Epithelial cell of proximal tubule (primary cell): ENCODE measurements at regions not wholly inside any gene's neighbourhood (a gene's known extent, or its start where the extent isn't known, plus 50 kb on each side); places are given as distances from the start of the nearest gene placed in this dataset.

Source experiments
- DNase-seq: peaks from one replicate; pipeline ENCODE4 v3.0.0-alpha.2; 2011; ENCODE audit warnings: low read depth
- H3K4me3 ChIP-seq: 2 replicates; pipeline ENCODE4 v1.5.1; 2011; ENCODE audit warnings: low read depth, mild to moderate bottlenecking, low read length
- CTCF ChIP-seq: conservative IDR thresholded peaks from 2 replicates; pipeline ENCODE4 v1.5.1; 2012; ENCODE audit warnings: low read depth, mild to moderate bottlenecking, low read length

DNA sequence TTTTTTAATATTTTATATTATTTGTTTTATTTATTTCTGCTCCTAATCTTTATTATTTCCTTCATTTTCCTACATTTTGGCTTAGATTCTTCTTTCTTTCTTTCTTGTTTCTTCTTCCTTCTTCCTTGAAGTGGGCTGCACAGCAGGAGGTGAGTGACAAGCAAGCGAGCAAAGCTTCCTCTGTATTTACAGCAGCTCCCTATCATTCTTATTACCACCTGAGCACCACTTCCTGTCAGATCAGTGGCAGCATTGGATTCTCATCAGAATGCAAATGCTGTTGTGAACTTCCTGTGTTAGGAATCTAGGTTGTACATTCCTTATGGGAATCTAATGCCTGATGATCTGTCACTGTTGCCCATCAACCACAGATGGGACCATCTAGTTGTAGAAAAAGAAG is 784.9 kb upstream of the LUZP2 start:
- no peak overlapping the region for H3K4me3 ChIP-seq
- no peak for TF ChIP-seq CTCF
- no peak for DNase-seq

DNA sequence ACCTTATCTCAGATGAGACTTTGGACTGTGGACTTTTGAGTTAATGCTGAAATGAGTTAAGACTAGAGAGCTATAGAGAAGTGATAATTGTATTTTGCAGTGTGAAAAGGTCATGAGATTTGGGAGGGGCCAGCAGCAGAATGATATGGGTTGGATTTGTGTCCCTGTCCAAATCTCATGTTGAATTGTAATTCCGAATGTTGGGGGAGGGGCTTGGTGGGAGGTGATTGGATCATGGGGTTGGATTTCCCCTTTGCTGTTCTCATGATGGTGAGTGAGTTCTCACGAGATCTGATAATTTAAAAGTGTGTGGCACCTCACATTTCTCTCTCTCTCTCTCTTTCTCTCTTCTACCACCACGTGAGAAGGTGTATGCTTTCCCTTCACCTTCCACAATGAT is 777.8 kb upstream of the LUZP2 start:
- TF ChIP-seq CTCF, result no peak
- H3K4me3 ChIP-seq, result no peak overlapping the region
- DNase-seq, result no peak

DNA sequence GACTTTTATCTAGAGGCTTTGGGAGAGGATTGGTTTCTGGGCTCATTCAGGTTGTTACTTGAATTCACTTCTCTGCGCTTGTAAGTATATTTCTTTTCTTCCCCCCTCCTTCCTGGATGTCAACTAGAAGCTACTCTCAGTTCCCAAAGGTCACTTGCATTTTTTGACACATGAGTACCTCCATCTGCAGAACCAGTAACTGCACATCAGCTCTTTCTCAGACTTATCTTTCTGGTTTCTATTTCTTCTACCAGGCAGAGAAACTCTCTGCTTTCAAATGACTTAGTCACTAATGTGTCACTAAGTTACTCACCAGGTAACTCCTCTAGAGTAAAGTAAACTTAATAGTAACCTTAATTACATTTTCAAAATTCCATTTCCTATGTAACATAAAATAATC is 773.0 kb upstream of the LUZP2 start:
- no peak for DNase-seq

GRCh38 chr11:23725752-23726151 is 771.1 kb upstream of the LUZP2 start:
- no peak for TF ChIP-seq CTCF
- H3K4me3 ChIP-seq, result no peak overlapping the region
- DNase-seq, result no peak

More for the DNA sequence above, 773.0 kb upstream of the LUZP2 start:
- no peak overlapping the region for H3K4me3 ChIP-seq
- no peak for TF ChIP-seq CTCF

- TF ChIP-seq CTCF, result no peak
- no peak for DNase-seq
- H3K4me3 ChIP-seq, result no peak overlapping the region
Observed at GRCh38 chr11:23727387-23727786, 769.5 kb upstream of the LUZP2 start.

DNA sequence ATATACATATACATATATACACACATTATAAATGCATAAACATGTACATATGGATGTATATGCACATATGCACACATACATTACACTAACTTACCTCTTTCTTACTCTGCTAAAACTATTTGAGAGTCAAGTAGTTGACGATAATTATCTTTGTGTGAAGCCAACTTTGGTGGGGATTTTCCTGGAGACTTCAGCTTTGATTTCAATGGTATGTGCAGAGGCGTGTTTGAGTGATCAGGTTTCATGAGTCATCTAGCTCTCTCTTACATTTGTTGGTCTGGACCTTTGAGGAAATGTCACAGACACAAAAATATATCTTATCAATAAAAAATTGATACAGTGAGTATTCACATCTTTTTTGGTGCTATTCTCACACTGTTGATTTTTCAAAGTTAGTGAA is 769.1 kb upstream of the LUZP2 start:
- H3K4me3 ChIP-seq, result no peak overlapping the region
- TF ChIP-seq CTCF, result no peak
- peak; percentile 6 for DNase-seq

DNA sequence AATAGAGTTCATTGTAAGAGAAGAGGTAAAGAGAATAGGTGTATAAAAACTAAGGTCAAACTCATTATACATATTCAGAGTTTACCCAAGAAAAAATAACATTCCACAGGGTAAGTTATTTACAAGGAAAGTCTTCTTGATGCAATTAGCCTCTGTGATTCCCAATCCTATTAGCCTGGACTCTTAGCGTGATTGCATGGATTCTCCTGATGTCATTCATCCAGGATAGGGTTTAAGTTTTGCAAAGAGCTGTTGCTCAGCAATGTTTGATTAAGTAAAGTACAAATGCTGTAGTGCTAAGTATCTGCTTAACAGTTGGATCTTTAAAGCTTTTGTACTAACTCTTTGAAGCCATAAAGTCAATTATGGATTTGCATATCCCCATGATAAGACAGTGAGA is 767.8 kb upstream of the LUZP2 start:
- no peak for DNase-seq
- H3K4me3 ChIP-seq, result no peak overlapping the region
- no peak for TF ChIP-seq CTCF
